Gastrocnemius medialis (tissue), 4 donors: ENCODE measurements at regions not wholly inside any gene's neighbourhood (a gene's known extent, or its start where the extent isn't known, plus 50 kb on each side); places are given as distances from the start of the nearest gene placed in this dataset.
"Not testable (repeated sequence)": the region's sequence is repeated elsewhere in the genome, so short reads cannot be mapped to it uniquely, and the experiment has no call there.

Experiments used
- ATAC-seq, 2 donors: fragments of 150-250 bp; one replicate each; pipeline ENCODE4 v1.9.1; 2016
- DNase-seq, 2 donors: peaks; one replicate each; pipeline ENCODE4 v3.0.0-alpha.2; 2019
- H3K27ac ChIP-seq, 4 donors: fragments of 200-600 bp; sonication (generic); 1 replicate in 1 of 4; 2 replicates in 3 of 4; pipeline ENCODE4 v1.5.1; 2016 to 2018; ENCODE audit warnings: mild to moderate bottlenecking in 2 of 4, moderate library complexity in 1 of 4
- H3K27me3 ChIP-seq, 3 donors: fragments of 200-600 bp; sonication (generic) in 2 of 3; 1 replicate in 1 of 3; 2 replicates in 2 of 3; pipeline versions ENCODE4 v1.5.1 to v1.6.0; 2016 to 2019; ENCODE audit warnings: mild to moderate bottlenecking in 1 of 3, moderate library complexity in 1 of 3
- H3K36me3 ChIP-seq, 2 donors: fragments of 200-600 bp; sonication (generic) in 1 of 2; one replicate each; pipeline ENCODE4 v1.5.1; 2017 to 2018
- H3K4me1 ChIP-seq, 2 donors: fragments of 200-600 bp; sonication (generic) in 1 of 2; one replicate each; pipeline ENCODE4 v1.5.1; 2016 to 2017; ENCODE audit warnings: mild to moderate bottlenecking in 2 of 2
- H3K4me3 ChIP-seq, 4 donors: fragments of 200-600 bp; sonication (generic) in 3 of 4; 1 replicate in 1 of 4; 2 replicates in 3 of 4; pipeline ENCODE4 v1.5.1; 2016 to 2019; ENCODE audit warnings: mild to moderate bottlenecking in 2 of 4
- H3K9me3 ChIP-seq, 3 donors: fragments of 200-600 bp; sonication (generic) in 2 of 3; 1 replicate in 1 of 3; 2 replicates in 2 of 3; pipeline ENCODE4 v1.5.1; 2016 to 2019
- POLR2A ChIP-seq, 2 donors: fragments of 450-650 bp; IDR thresholded peaks; one replicate each; pipeline ENCODE4 v1.6.1; 2017; ENCODE audit warnings: antibody characterized with exemption in 2 of 2, mild to moderate bottlenecking in 2 of 2, moderate library complexity in 2 of 2
- in situ Hi-C, 4 donors: fragments of 200-750 bp; cut with MboI; loops; one replicate each; pipeline versions ENCODE4 v1.15.0 to v1.8.0; 2017; ENCODE audit warnings: low sequenced_read_pairs in 4 of 4
- intact Hi-C: fragments of 100-400 bp; cut with DNase I; formaldehyde crosslinking; loops from one replicate; pipeline ENCODE4 v1.15.1; 2023; ENCODE audit warnings: low total_unique reads
- TF ChIP-seq, protein P1 (sequence below), 5 experiments: fragments of 450-650 bp in 3 of 5; fragments of 200-600 bp in 2 of 5; sonication (generic) in 2 of 5; IDR thresholded peaks in 4 of 5; conservative IDR thresholded peaks in 1 of 5; 1 replicate in 4 of 5; 2 replicates in 1 of 5; pipeline ENCODE4 v1.5.1; 2016 to 2019; ENCODE audit warnings: antibody characterized with exemption in 5 of 5, mild to moderate bottlenecking in 3 of 5, moderate library complexity in 3 of 5

DNA sequence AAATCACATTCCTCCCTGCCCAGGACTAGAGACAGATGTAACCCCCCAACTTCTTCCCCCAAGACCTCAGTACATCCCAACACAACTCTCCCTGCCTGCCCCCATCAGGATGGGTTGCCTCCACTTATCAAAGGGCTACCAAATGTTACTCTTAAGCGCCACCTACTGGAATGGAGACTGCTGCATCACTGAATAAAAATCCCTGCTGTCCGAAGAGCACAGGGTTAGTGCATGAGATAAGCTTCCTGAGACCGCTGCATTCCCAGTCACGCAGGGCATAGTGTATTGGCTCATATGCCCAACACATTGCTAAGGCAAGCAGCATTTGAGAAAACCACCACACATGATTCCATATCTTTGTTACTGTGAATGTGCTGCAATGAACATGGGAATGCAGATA lies 544.5 kb downstream of the PPP4R3C start:
- ATAC-seq = no peak
- H3K27ac ChIP-seq = no peak overlapping the region
- intact Hi-C loops (no loop called here), in situ Hi-C loops (no loop called here)
- H3K27me3 ChIP-seq = no peaks in the 10 kb centered on the region
- no peak overlapping the region for H3K4me3 ChIP-seq
- H3K36me3 ChIP-seq = no peaks in the 10 kb centered on the region
- H3K4me1 ChIP-seq = no peaks in the 10 kb centered on the region
- H3K9me3 ChIP-seq = no peaks in the 10 kb centered on the region
- no peak for DNase-seq
- no peak for TF ChIP-seq POLR2A (IDR thresholded peaks at IDR 0.05)
- TF ChIP-seq, protein P1, sequence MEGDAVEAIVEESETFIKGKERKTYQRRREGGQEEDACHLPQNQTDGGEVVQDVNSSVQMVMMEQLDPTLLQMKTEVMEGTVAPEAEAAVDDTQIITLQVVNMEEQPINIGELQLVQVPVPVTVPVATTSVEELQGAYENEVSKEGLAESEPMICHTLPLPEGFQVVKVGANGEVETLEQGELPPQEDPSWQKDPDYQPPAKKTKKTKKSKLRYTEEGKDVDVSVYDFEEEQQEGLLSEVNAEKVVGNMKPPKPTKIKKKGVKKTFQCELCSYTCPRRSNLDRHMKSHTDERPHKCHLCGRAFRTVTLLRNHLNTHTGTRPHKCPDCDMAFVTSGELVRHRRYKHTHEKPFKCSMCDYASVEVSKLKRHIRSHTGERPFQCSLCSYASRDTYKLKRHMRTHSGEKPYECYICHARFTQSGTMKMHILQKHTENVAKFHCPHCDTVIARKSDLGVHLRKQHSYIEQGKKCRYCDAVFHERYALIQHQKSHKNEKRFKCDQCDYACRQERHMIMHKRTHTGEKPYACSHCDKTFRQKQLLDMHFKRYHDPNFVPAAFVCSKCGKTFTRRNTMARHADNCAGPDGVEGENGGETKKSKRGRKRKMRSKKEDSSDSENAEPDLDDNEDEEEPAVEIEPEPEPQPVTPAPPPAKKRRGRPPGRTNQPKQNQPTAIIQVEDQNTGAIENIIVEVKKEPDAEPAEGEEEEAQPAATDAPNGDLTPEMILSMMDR (IDR thresholded peaks at IDR 0.05 in 4 of 5, conservative IDR thresholded peaks at IDR 0.05 in 1 of 5) = no peak

- Histone ChIP-seq H3K27me3 (no peaks in the 10 kb centered on the region), H3K4me3 (no peak overlapping the region), H3K27ac (no peak overlapping the region), H3K4me1 (no peaks in the 10 kb centered on the region), H3K36me3 (no peaks in the 10 kb centered on the region), H3K9me3 (no peaks in the 10 kb centered on the region)
- intact Hi-C loops = no loop called here
- DNase-seq = no peak
- in situ Hi-C loops = no loop called here
- ATAC-seq = no peak
- TF ChIP-seq POLR2A (IDR thresholded peaks at IDR 0.05) = no peak
- TF ChIP-seq, protein P1 (IDR thresholded peaks at IDR 0.05 in 4 of 5, conservative IDR thresholded peaks at IDR 0.05 in 1 of 5) = no peak
Observed at GRCh38 chrX:26916991-26917390, 546.1 kb downstream of the PPP4R3C start.

GRCh38 chrX:26915064-26915463 lies 548.1 kb downstream of the PPP4R3C start:
- no peak overlapping the region for H3K4me3 ChIP-seq
- no peaks in the 10 kb centered on the region for H3K36me3 ChIP-seq
- no peak for ATAC-seq
- no peaks in the 10 kb centered on the region for H3K9me3 ChIP-seq
- in situ Hi-C loops = no loop called here
- TF ChIP-seq, protein P1 (IDR thresholded peaks at IDR 0.05 in 4 of 5, conservative IDR thresholded peaks at IDR 0.05 in 1 of 5) = no peak
- no peak for TF ChIP-seq POLR2A (IDR thresholded peaks at IDR 0.05)
- H3K27me3 ChIP-seq = no peaks in the 10 kb centered on the region
- no peaks in the 10 kb centered on the region for H3K4me1 ChIP-seq
- DNase-seq = no peak
- intact Hi-C loops = no loop called here
- H3K27ac ChIP-seq = no peak overlapping the region

- ATAC-seq = no peak
- no peak for DNase-seq
- Histone ChIP-seq H3K4me3 (no peak overlapping the region), H3K27ac (no peak overlapping the region), H3K9me3 (no peaks in the 10 kb centered on the region), H3K4me1 (no peaks in the 10 kb centered on the region), H3K27me3 (no peaks in the 10 kb centered on the region), H3K36me3 (no peaks in the 10 kb centered on the region)
- in situ Hi-C loops = no loop called here
- no peak for TF ChIP-seq POLR2A (IDR thresholded peaks at IDR 0.05)
- TF ChIP-seq, protein P1 (IDR thresholded peaks at IDR 0.05 in 4 of 5, conservative IDR thresholded peaks at IDR 0.05 in 1 of 5) = no peak
- intact Hi-C loops = no loop called here
Observed at GRCh38 chrX:26914232-26914631, 548.9 kb downstream of the PPP4R3C start.

DNA sequence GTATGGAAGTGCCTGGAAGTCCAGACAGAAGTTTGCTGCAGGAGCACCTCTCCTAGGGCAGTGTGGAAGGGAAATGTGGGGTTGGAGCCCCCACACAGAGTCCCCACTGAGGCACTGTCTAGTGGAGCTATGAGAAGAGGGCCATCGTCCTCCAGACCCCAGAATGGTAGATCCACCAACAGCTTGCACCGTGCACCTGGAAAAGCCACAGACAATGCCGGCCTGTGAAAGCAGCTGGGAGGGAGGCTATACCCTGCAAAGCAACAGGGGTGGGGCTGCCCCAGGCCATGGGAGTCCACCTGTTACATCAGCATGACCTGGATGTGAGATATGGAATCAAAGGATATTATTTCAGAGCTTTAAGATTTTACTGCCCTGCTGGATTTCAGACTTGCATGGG lies 551.4 kb downstream of the PPP4R3C start:
- DNase-seq, ATAC-seq, in situ Hi-C loops, H3K9me3 ChIP-seq, H3K4me1 ChIP-seq, H3K4me3 ChIP-seq, H3K36me3 ChIP-seq, H3K27ac ChIP-seq, intact Hi-C loops, H3K27me3 ChIP-seq: not testable (repeated sequence)
